Upper lobe of right lung (tissue), 1 donor: ENCODE measurements at regions not wholly inside any gene's neighbourhood (a gene's known extent, or its start where the extent isn't known, plus 50 kb on each side); places are given as distances from the start of the nearest gene placed in this dataset.

Experiments used
- ATAC-seq: fragments of 200-7000 bp; cut with Tn5 transposase; one replicate; pipeline ENCODE4 v1.9.1; 2020; ENCODE audit warnings: mild to moderate bottlenecking, moderate library complexity
- DNase-seq: peaks from one replicate; pipeline ENCODE4 v3.0.0-alpha.2; 2020
- H3K27ac ChIP-seq: fragments of 200-600 bp; one replicate; pipeline ENCODE4 v1.8.0; 2022
- H3K27me3 ChIP-seq: fragments of 200-600 bp; one replicate; pipeline ENCODE4 v1.8.0; 2022; ENCODE audit warnings: mild to moderate bottlenecking
- H3K36me3 ChIP-seq: fragments of 200-600 bp; one replicate; pipeline ENCODE4 v1.8.0; 2022
- H3K4me1 ChIP-seq: fragments of 200-600 bp; one replicate; pipeline ENCODE4 v1.8.0; 2022
- H3K4me3 ChIP-seq: fragments of 200-600 bp; one replicate; pipeline ENCODE4 v1.8.0; 2022; ENCODE audit warnings: mild to moderate bottlenecking
- H3K9me3 ChIP-seq: fragments of 200-600 bp; one replicate; pipeline ENCODE4 v1.8.0; 2022
- intact Hi-C: fragments of 100-400 bp; cut with DNase I; formaldehyde crosslinking; loops from one replicate; pipeline ENCODE4 v1.11.0; 2022
- TF ChIP-seq, protein P1 (sequence below): fragments of 200-600 bp; IDR thresholded peaks from one replicate; pipeline ENCODE4 v1.8.0; 2022; ENCODE audit warnings: antibody characterized with exemption
- donor health status: DM: no; HTN: yes; CAD: no; lungs with severe emphysema.

DNA sequence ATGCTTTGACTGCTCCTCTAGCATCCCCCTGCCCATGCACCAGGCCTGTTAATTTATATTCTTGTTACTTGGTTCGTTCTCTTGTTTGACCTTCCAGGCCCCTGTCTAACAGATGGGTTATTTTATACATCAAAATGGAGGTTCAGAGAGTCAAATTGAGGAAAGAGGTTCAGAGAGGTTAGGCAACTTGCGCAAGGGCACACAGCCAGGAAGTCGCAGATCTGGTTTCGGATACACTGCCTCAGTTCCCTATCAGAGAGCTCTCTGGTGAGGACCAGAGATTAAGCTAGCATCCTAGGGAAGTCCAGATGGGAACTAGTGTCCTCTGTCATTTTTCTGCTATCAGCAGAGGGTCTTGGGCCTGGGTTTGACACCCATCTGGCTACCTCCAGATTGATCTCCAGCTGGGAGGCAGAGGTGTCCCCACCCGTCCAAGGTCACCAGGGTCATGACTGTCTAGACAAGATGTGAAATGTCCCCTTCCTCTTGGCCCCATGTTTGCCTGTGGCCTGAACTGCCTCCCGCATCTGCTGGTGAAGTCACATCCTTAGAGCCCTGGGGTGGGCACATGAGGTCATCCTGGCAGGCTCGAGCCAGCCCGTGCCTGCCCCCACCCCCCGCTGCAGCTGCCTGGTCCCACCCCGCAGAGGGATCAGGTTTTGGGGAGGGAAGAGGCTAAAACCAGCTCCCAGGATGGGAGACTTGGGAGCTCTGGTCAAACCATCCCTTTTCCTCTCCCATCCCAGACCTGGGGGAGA, 84.3 kb upstream of the NCOR2 start:
- Histone ChIP-seq H3K4me3 (no peak overlapping the region), H3K4me1 (peaks cover 21% of the 10 kb centered on the region), H3K27me3 (no peaks in the 10 kb centered on the region), H3K9me3 (no peaks in the 10 kb centered on the region), H3K36me3 (no peaks in the 10 kb centered on the region), H3K27ac (no peak overlapping the region)
- TF ChIP-seq, protein P1, sequence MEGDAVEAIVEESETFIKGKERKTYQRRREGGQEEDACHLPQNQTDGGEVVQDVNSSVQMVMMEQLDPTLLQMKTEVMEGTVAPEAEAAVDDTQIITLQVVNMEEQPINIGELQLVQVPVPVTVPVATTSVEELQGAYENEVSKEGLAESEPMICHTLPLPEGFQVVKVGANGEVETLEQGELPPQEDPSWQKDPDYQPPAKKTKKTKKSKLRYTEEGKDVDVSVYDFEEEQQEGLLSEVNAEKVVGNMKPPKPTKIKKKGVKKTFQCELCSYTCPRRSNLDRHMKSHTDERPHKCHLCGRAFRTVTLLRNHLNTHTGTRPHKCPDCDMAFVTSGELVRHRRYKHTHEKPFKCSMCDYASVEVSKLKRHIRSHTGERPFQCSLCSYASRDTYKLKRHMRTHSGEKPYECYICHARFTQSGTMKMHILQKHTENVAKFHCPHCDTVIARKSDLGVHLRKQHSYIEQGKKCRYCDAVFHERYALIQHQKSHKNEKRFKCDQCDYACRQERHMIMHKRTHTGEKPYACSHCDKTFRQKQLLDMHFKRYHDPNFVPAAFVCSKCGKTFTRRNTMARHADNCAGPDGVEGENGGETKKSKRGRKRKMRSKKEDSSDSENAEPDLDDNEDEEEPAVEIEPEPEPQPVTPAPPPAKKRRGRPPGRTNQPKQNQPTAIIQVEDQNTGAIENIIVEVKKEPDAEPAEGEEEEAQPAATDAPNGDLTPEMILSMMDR, result no peak
- ATAC-seq (no peak), DNase-seq (no peak)
- intact Hi-C loops, result no loop called here

DNA sequence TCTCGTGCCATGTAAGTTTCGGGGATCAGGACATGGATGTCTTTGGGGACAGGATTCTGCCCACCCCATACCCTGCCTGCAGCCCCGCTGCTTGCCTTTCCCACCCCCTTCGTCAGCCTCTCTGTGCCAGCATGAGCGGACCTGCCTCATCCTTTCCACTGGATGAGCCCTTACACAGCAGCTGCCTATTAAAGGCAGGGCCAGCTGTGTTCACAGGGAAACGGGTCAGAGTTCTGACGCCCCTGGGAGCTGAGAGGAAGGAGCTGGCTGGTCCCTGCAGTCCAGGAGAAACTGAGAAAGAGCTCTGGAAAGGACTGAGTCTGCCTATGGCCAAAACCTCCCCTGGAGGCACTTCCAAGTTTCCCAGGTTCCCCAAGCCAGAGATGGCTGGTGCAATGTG, 83.5 kb upstream of the NCOR2 start:
- no peak for ATAC-seq
- Histone ChIP-seq H3K27ac (no peak overlapping the region), H3K9me3 (no peaks in the 10 kb centered on the region), H3K4me3 (no peak overlapping the region), H3K27me3 (no peaks in the 10 kb centered on the region), H3K4me1 (peaks cover 14% of the 10 kb centered on the region), H3K36me3 (no peaks in the 10 kb centered on the region)
- TF ChIP-seq, protein P1, result no peak
- no peak for DNase-seq
- intact Hi-C loops, result no loop called here

DNA sequence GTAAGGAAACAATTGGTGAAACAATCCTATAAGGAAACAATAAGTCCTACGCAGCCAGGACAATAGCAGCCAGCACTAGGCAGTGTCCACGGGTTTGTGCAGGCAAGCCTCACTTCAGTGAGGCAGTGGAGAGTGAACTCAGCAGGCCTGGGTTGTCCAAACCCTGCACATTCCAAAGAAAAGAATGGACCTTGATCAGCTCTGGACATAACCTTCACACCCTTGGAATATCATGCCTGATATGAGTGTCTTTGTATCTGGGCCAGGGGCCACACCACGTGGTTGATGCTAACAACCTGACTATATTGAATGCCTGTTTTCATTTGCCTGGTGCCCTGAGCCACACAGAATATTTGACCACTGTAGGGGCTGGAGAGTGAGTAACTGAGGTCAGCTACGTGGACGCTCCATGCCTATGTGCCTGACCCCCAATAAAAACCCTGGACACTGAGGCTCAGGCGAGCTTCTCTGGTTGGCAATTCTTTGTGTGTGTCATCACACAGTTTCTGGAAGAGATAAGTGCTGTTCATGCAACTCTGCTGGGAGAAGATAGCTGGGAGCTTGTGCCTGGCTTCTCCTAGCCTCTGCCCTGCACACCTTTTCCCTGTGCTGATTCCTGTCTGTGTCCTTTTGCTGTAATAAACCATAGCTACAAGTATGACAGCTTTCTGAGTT, 81.4 kb upstream of the NCOR2 start:
- Histone ChIP-seq H3K27me3 (no peaks in the 10 kb centered on the region), H3K4me1 (no peaks in the 10 kb centered on the region), H3K36me3 (no peaks in the 10 kb centered on the region), H3K4me3 (no peak overlapping the region), H3K9me3 (no peaks in the 10 kb centered on the region), H3K27ac (no peak overlapping the region)
- DNase-seq, result no peak
- intact Hi-C loops, result no loop called here
- no peak for ATAC-seq
- TF ChIP-seq, protein P1, result no peak

DNA sequence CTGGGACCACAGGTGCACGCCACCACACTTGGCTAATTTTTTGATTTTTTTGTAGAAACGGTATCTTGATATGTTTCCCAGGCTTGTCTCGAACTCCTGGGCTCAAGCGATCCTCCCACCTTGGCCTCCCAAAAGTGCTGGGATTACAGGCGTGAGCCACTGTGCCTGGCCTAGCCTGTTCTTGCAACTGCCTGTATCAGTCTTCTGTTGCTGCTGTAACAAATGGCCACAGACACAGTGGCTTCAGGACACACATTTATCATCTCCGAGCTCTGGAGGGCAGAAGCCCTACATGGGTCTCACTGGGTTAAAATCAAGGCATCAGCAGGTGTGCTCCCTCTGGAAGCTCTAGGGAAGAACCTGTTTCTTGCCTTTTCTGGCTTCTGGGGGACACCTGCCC, 79.9 kb upstream of the NCOR2 start:
- no peaks in the 10 kb centered on the region for H3K4me1 ChIP-seq
- TF ChIP-seq, protein P1, result no peak

DNA sequence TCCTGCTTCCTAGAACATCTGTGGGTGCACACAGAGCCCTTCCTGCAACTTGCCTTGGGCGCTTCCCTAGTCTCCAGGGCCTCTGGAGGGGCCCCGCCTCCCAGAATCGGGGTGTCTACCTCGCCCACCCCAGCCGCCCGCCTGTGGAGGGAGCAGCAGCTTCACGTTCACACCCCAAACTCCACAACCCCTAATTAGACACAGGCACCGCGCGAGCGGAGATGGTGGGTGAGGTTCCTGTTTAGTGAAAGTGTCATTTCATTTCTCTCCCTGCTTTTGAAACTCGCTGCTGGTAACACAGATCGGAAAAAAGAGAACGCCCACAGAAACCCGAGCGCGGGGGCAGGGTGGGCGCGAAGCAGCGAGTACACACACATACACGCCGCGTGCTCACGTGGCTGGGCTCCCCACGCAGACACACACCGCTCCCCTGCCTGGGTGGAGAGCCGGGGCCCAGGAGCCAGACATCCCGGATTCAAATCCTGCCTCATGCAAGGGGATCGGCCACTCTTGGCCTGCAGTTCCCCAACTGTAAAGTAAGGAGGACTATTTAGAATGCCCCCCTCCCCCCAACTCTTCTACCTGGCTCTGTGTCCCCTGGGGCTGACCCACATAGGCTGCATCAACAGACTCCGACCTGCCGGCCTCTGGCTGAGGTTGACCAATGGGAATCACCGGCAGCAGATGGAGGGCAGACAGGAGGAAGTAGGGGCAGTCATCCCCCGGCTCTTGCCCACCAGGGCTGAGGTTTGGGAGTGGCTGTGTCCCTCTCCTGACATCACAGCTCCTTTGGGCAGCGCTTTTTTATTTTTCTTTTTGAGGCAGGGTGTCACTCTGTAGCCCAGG, 79.2 kb upstream of the NCOR2 start:
- TF ChIP-seq, protein P1, result no peak
- ATAC-seq, result peak; percentile 77
- no peaks in the 10 kb centered on the region for H3K4me1 ChIP-seq
- H3K27ac ChIP-seq, result no peak overlapping the region
- DNase-seq, result peak; percentile 87
- no peaks in the 10 kb centered on the region for H3K36me3 ChIP-seq
- H3K27me3 ChIP-seq, result no peaks in the 10 kb centered on the region
- no peaks in the 10 kb centered on the region for H3K9me3 ChIP-seq
- intact Hi-C loops, result no loop called here
- H3K4me3 ChIP-seq, result no peak overlapping the region

More for the DNA sequence above, 79.9 kb upstream of the NCOR2 start:
- DNase-seq (no peak), ATAC-seq (no peak)
- H3K27me3 ChIP-seq, result no peaks in the 10 kb centered on the region
- H3K9me3 ChIP-seq, result no peaks in the 10 kb centered on the region
- H3K36me3 ChIP-seq, result no peaks in the 10 kb centered on the region
- intact Hi-C loops, result no loop called here
- H3K4me3 ChIP-seq, result no peak overlapping the region
- H3K27ac ChIP-seq, result no peak overlapping the region
